ENCODE measurements at regions not wholly inside any gene's neighbourhood (a gene's known extent, or its start where the extent isn't known, plus 50 kb on each side); places are given as distances from the start of the nearest gene placed in this dataset.
"Not testable (repeated sequence)": the region's sequence is repeated elsewhere in the genome, so short reads cannot be mapped to it uniquely, and the experiment has no call there.

- TF ChIP-seq CTCF, POLR2A (IDR thresholded peaks at IDR 0.05): not testable (repeated sequence)
These were observed 153.8 kb downstream of the LAT start for GRCh38 chr16:29138698-29139097.

All from esophagus squamous epithelium (tissue), 4 donors.